Large intestine (tissue), 3 donors: ENCODE measurements at regions not wholly inside any gene's neighbourhood (a gene's known extent, or its start where the extent isn't known, plus 50 kb on each side); places are given as distances from the start of the nearest gene placed in this dataset.
"Not testable (repeated sequence)": the region's sequence is repeated elsewhere in the genome, so short reads cannot be mapped to it uniquely, and the experiment has no call there.

Experiments
- DNase-seq, 2 donors: peaks; one replicate each; pipeline versions ENCODE4 v3.0.0 to v3.0.0-alpha.2; 2013
- H3K27ac ChIP-seq: one replicate; pipeline ENCODE4 v1.5.1; 2013; ENCODE audit warnings: low read length
- H3K27me3 ChIP-seq: 2 replicates; pipeline ENCODE4 v1.6.1; 2013; ENCODE audit warnings: low read length; ENCODE audit not compliant: control insufficient read depth, insufficient read depth
- H3K36me3 ChIP-seq: 2 replicates; pipeline ENCODE4 v1.6.1; 2013; ENCODE audit warnings: low read length; ENCODE audit not compliant: control insufficient read depth, insufficient read depth
- H3K4me1 ChIP-seq: one replicate; pipeline ENCODE4 v1.6.1; 2013; ENCODE audit warnings: low read length; ENCODE audit not compliant: control insufficient read depth, insufficient read depth
- H3K4me3 ChIP-seq: one replicate; pipeline ENCODE4 v1.5.1; 2013; ENCODE audit warnings: low read length
- H3K9me3 ChIP-seq: one replicate; pipeline ENCODE4 v1.6.1; 2013; ENCODE audit warnings: mild to moderate bottlenecking, low read depth, low read length, moderate library complexity; ENCODE audit not compliant: control insufficient read depth
- WGBS: methylation state at CpG from one replicate; pipeline ENCODE4 v1.1.5; 2013; ENCODE audit warnings: low lambda C conversion rate; ENCODE audit not compliant: insufficient coverage; 5-methylcytosine and 5-hydroxymethylcytosine counted together

DNA sequence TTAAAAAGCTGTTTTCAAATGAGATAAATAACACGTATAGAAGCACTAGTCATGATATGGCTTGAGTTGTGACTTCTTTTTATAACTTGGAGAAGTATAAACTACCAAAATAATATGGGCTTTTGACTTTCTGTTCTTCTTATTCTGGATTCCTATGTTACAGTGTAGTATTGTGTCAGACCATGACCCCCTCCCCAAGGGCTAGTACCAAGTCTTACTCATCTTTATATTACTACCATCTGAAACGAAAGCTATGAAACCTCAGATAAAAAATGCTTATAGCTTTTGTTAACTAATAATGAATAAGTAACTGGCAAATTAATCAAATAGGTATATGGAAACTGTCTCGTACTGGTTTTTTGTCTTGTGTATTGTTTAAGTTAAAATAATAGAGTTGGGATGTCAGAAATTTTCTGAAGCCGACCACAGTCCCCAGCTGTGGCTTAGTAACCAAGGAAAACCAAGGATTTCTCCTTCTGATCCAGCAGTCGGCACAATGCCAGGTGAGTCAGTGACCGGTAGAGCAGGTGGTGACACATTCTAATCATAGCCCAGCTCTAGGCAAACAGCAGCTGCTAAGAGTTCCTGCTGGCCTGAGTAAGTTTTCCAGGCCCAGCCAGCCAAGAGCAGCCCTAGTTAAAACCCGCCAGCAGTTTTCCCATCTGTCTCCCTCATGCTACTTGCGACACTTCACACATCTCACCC is 163.3 kb upstream of the PRDX4 start:
- Histone ChIP-seq H3K36me3 (no peaks in the 10 kb centered on the region), H3K27me3 (no peaks in the 10 kb centered on the region), H3K4me1 (peaks cover 4% of the 10 kb centered on the region), H3K27ac (no peak overlapping the region), H3K4me3 (no peak overlapping the region), H3K9me3 (no peaks in the 10 kb centered on the region)
- peak; percentile 43 to 70 for DNase-seq
- WGBS, result no CpG with 5 or more reads among the region's 8 CpGs

DNA sequence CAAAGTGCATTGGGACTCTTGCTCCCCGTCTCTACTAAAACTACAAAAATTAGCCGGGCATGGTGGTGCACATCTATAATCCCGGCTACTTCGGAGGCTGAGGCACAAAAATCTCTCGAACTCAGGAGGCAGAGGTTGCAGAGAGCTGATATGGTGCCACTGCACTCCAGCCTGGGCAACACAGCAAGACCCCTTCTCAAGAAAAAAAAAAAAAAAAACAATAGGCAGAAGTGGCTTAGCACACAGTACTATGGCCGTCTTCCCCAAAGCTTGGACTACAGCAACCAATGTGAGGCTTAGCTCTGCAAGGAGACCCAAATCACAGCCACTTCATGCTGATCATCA is 162.8 kb upstream of the PRDX4 start:
- no peak for DNase-seq
- Histone ChIP-seq H3K36me3 (no peaks in the 10 kb centered on the region), H3K9me3 (no peaks in the 10 kb centered on the region), H3K27me3 (no peaks in the 10 kb centered on the region), H3K4me1 (peaks cover 4% of the 10 kb centered on the region), H3K4me3 (no peak overlapping the region), H3K27ac (no peak overlapping the region)
- WGBS, result no CpG with 5 or more reads among the region's 6 CpGs

DNA sequence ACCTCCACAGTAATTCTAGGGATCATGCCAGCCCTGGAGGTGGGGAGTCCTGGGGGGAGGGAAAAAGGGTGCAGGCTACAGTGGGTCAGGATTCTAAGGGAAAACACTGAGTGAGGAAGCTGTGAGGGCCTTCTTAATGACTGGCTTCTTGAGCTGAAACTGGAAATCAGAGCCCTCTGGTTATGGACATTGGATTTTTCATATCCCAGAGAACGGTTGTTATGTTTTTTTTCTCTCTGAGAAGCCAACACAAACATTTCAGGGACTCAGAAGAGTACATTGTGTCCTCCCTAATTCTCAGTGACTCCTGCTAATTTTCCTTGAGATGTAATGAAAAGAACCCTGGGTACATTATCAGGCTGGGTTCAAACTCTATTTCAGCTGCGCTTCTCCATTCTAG is 162.4 kb upstream of the PRDX4 start:
- no peaks in the 10 kb centered on the region for H3K27me3 ChIP-seq
- no CpG with 5 or more reads among the region's 2 CpGs for WGBS
- no peak overlapping the region for H3K27ac ChIP-seq
- H3K9me3 ChIP-seq, result no peaks in the 10 kb centered on the region
- H3K4me3 ChIP-seq, result no peak overlapping the region
- H3K4me1 ChIP-seq, result peaks cover 4% of the 10 kb centered on the region
- H3K36me3 ChIP-seq, result no peaks in the 10 kb centered on the region
- no peak for DNase-seq

DNA sequence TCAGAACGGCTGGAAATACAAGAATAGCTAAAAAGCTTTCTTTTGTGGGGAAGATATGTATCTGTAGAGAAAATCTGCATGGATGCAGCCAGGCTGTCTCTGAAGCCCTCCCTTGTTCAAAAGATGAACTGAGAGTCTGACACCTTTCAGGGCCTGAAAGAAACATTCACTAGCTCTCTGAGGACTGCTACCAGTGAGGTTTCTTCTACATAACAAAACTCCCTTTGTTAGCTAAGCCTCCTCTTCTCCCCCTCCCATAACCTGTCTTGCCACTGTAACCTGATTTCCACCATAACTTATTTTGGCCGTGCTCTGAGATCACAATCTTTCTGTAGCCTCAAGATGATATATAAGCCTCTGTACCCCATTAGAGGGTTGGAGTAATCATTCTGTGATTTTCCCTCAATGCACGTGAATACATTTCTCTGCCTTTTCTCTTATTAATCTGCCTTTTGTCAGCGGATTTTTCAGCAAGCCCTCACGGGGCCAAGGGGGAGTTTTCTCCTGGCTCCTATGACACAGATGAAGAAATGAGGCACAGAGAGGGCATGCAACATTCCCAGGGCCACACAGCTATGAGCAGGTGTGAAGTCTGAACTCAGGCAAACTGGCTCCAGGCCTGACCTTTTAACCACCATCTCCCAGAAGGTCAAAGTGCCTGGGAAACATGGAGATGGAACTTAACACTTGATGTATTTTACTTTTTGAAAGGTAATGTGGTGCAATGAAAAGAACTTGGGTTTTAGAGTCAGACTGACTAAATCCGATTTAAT is 161.6 kb upstream of the PRDX4 start:
- 80% methylated on average over 1 of the region's 6 CpGs for WGBS
- no peak for DNase-seq
- no peak overlapping the region for H3K27ac ChIP-seq
- H3K4me3 ChIP-seq, result no peak overlapping the region
- H3K4me1 ChIP-seq, result peaks cover 4% of the 10 kb centered on the region
- H3K27me3 ChIP-seq, result no peaks in the 10 kb centered on the region
- no peaks in the 10 kb centered on the region for H3K9me3 ChIP-seq
- no peaks in the 10 kb centered on the region for H3K36me3 ChIP-seq

DNA sequence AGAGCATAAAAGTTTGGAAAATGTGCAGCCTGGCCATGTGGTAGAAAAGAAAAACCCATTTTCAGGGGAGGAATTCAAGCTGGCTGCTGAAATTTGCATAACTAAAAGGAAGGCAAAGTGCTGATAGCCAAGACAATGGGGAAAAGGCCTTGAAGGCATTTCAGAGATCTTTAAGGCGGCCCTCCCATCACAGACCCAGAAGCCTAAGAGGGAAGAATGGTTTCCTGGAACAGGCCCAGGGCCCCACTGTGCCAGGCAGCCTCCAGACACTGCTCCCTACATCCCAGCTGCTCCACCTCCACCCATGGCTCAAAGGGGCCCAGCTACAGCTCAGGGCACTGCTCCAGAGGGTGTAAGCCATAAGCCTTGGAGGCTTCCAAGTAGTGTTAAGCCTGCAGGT is 158.0 kb upstream of the PRDX4 start:
- DNase-seq, result no peak
- no CpG with 5 or more reads among the region's 1 CpG for WGBS
- Histone ChIP-seq H3K4me1 (no peaks in the 10 kb centered on the region), H3K36me3 (no peaks in the 10 kb centered on the region), H3K27me3 (no peaks in the 10 kb centered on the region), H3K27ac (no peak overlapping the region), H3K4me3 (no peak overlapping the region), H3K9me3 (no peaks in the 10 kb centered on the region)

DNA sequence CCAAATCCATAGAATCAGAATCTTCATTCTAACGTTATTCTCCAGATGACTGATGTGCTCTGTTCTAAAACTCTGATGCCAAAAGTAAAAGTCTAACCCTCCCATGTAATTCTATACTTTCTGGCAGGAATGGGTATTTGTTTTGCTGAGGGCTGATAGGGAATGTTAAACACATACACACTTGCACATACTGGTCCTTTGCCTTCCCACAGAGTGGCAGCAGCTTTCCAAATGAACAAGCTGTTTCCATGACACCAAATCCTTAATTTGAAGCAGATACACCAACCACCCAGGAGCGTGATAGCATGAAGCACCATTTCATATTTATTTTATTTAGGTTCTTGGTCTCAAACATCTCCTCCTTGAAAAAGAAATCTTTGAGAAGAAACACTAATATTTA is 155.5 kb upstream of the PRDX4 start:
- no peaks in the 10 kb centered on the region for H3K9me3 ChIP-seq
- H3K27ac ChIP-seq, result no peak overlapping the region
- no peaks in the 10 kb centered on the region for H3K27me3 ChIP-seq
- DNase-seq, result no peak
- no peak overlapping the region for H3K4me3 ChIP-seq
- H3K36me3 ChIP-seq, result no peaks in the 10 kb centered on the region
- WGBS, result no CpG with 5 or more reads among the region's 2 CpGs
- no peaks in the 10 kb centered on the region for H3K4me1 ChIP-seq

DNA sequence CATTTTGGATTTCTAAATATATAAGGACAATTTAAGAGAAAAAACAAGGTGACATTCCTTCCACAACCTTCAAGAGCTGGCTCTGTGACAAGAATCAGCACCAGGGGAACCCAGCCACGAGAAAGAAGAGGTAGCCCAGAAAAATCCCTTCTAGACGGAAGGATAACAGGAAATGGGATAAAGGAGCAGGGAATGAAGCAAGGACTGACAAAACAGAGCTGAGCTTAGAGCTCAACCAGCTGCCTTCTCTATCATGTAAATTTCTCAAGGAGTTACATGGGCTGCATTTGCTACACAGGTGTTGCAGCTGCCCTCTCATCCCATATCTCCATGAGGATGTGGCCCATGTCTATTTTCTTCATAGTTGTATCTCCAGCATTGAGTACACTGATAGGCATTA is 154.2 kb upstream of the PRDX4 start:
- no peaks in the 10 kb centered on the region for H3K9me3 ChIP-seq
- DNase-seq, result no peak
- H3K27ac ChIP-seq, result no peak overlapping the region
- no peaks in the 10 kb centered on the region for H3K27me3 ChIP-seq
- no peak overlapping the region for H3K4me3 ChIP-seq
- no peaks in the 10 kb centered on the region for H3K4me1 ChIP-seq
- no CpG with 5 or more reads among the region's 2 CpGs for WGBS
- no peaks in the 10 kb centered on the region for H3K36me3 ChIP-seq

DNA sequence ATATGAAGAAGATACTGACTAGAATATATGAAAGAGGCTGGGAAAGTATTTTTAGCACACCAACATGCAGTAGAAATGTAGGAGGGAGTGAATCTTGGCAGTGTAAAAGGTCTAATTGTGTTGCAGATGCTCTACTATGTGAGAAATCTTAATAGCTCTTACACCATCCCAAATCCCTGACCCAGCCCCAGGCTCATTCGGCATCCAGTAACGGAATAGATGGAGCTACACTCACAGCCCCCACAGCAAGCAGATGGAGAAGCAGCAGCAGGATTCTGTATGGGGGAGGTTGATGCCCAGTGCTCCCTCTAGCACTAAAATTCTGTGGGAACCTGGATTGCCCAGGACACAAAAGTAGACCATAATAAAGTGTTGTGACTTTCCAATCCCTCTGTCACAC is 153.2 kb upstream of the PRDX4 start:
- no peaks in the 10 kb centered on the region for H3K4me1 ChIP-seq
- H3K36me3 ChIP-seq, result no peaks in the 10 kb centered on the region
- no peak for DNase-seq
- H3K4me3 ChIP-seq, result no peak overlapping the region
- H3K27me3 ChIP-seq, result no peaks in the 10 kb centered on the region
- no CpG with 5 or more reads among the region's 2 CpGs for WGBS
- H3K27ac ChIP-seq, result no peak overlapping the region
- H3K9me3 ChIP-seq, result no peaks in the 10 kb centered on the region

DNA sequence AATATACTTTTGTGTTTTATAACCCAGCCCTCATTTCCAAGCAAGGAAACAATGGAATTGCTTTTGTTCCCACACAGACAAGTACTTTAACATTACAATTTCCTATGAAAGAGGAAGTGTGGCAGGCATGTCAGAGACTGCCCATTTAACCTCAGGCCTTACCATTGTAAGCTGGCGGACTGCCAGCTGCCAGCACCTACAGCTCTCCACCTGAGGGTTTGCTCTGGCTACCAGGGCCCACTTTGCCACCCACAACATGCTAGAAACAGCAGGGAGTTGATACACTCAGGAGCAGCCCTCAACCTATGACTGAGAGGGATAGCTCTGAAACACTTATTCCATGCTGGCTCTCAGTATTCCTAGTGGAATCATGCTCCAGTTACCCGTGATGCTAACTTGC is 152.3 kb upstream of the PRDX4 start:
- no CpG with 5 or more reads among the region's 2 CpGs for WGBS
- Histone ChIP-seq H3K9me3 (no peaks in the 10 kb centered on the region), H3K36me3 (no peaks in the 10 kb centered on the region), H3K27me3 (no peaks in the 10 kb centered on the region), H3K4me1 (no peaks in the 10 kb centered on the region), H3K4me3 (no peak overlapping the region), H3K27ac (no peak overlapping the region)
- no peak for DNase-seq

DNA sequence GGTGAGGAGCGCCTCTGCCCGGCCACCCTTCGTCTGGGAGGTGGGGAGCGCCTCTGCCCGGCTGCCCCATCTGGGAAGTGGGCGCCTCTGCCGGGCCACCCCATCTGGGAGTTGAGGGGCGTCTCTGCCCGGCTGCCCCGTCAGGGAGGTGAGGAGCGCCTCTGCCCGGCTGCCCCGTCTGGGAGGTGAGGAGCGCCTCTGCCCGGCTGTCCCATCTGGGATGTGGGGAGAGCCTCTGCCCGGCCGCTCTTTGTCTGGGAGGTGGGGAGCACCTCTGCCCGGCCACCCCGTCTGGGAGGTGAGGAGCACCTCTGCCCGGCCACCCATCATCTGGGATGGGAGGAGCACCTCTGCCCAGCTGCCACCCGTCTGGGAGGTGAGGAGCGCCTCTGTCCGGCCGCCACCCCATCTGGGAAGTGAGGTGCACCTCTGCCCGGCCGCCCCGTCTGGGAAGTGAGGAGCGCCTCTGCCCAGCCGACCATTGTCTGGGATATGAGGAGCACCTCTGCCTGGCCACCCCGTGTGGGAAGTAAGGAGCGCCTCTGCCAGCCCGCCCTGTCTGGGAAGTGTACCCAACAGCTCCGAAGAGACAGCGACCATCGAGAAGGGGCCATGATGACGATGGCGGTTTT is 144.2 kb upstream of the PRDX4 start:
- H3K9me3 ChIP-seq, result not testable (repeated sequence)
- WGBS, result no CpG with 5 or more reads among the region's 37 CpGs

More for the DNA sequence above, 144.2 kb upstream of the PRDX4 start:
- not testable (repeated sequence) for H3K4me1 ChIP-seq, H3K27me3 ChIP-seq, H3K27ac ChIP-seq, DNase-seq, H3K4me3 ChIP-seq, H3K36me3 ChIP-seq
